ENCODE measurements at regions not wholly inside any gene's neighbourhood (a gene's known extent, or its start where the extent isn't known, plus 50 kb on each side); places are given as distances from the start of the nearest gene placed in this dataset.
"Not testable (repeated sequence)": the region's sequence is repeated elsewhere in the genome, so short reads cannot be mapped to it uniquely, and the experiment has no call there.

DNA sequence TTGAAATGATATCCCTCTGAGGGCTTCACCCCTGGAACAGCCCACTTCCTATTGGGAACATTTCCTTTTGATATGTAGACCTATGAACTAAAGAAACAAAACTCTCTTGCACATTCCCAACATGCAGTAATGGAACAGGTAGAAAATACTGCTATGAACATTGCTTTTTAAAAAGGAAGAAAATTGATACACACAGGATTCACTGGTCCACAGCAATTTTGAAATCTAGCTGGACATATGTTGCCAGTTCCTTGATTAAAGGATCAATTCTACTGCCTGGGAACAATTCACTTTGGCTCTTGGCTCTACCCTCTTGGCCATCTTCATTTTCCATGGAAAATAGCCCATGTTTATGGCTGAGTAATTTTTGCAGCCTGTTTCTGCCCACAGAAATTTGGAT is 74.9 kb upstream of the ZNF280D start:
- DNase-seq, result no peak

DNA sequence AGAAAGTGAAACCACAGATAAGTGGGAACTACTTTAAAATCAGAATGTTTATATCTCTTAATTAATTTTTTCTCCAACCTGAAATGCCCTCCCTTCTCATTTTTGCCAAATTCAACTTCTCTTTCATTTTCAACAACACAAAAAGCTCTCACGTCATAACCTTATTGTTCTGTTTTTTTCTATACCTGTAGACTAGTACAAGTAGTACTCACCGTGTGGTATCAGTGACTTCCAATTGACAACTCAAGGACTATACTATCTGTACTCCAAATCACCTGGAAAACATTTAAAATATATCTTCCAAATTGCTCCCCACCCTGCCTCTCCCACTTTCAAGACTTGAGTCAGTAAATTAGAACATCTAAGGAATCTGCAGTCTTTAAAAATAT is 72.8 kb upstream of the ZNF280D start:
- no peak for DNase-seq

DNA sequence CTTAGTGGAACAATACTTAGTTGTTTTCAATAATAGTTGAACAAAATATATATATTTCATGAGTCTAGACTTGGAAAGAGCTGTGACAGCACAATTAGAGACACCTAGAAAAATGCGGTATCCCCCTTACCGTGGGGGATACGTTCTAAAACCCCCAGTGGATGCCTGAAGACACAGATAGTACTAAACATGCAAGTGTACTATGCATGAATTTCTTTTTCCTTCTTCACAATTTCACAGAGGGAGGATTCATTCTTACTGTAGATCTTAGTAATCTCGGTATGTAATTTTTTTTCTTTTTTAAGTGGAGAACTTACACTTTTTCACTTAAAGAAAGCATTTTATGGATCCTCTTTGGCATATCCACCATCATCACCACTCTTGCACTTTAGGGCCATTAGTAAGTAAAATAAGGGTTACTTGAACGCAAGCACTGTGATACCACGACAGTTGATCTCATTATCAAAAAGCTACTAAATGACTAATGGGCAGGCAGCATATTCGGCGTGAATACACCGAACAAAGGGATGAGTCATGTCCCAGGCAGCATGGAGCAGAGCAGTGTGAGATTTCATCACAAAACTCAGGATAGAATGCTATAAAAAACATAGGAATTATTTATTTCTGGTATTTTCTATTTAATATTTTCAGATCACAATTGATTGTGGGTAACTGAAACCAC is 72.3 kb upstream of the ZNF280D start:
- DNase-seq, result no peak

DNA sequence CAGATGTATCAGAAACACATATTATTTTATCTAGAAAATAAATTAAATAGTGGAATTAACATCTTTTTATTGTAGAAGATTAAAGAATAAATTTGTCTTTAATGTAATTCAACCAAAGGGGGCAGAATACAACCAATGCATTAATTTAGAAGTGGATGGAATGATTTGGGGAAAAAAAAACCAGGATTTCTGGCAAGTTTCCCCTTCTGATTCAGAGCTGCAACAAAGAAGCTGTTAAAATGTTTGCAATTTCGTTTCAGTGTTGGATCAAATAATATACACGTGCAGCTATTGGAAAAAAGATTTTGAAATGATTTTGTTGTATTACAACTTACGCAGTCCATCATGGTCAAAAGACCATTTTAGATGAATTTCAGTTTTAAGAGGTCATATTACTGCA is 71.6 kb upstream of the ZNF280D start:
- no peak for DNase-seq

DNA sequence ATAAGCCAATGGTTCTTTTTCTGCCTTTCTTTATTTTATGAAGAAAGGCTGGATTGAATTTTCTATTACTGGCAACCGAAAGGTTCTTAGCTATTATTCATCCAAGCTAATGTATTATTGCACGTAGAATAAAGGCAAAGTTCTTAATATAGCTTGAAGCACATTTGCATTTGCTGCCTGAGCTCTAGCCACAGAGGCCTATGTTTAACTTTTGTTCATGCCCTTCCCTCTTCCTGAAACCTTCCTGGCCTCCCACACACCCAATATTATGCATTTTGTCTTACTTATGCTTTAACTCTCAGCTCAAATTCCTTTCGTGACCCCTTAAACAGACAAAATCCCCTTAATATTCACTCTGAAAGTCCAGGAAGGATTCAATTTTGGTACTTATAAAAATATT is 71.0 kb upstream of the ZNF280D start:
- no peak for DNase-seq

DNA sequence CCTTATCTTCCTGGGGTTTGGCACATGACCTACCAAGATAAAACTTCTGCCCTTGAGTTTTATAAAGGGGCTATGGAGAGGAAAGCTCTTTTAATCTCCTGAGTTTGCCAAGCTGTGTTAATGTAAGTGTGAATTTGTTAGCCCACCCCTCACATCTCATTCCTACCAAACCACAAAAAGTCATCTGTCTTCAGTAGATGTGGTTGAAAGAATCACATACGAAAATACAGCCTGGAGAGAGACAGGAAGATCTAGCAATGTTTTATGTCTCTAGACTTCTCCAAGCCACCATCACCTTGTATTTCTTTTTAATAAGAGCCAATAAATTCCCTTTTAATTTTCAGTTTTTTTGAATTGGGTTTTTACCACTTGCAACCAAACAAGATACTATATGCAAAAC is 68.9 kb upstream of the ZNF280D start:
- DNase-seq, result no peak

DNA sequence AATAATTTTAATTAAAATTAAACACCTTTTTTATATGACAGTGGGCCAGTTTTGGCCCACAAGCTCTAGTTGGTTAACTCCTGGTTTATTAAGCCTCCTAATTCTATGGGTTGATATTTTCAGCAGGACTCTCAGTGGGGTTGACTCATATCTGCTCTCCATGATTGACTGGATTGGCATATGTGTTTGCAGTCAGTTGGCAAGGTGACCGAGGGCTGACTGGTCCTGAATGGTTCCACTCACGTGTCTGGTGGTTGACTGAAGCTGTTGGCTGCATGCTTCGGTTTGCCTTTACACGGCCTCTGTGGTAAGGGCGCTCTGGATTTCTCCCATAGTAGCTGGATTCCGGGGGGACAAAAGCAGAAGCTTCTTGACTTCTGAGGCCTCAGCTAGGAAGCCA is 65.3 kb upstream of the ZNF280D start:
- DNase-seq, result no peak

DNA sequence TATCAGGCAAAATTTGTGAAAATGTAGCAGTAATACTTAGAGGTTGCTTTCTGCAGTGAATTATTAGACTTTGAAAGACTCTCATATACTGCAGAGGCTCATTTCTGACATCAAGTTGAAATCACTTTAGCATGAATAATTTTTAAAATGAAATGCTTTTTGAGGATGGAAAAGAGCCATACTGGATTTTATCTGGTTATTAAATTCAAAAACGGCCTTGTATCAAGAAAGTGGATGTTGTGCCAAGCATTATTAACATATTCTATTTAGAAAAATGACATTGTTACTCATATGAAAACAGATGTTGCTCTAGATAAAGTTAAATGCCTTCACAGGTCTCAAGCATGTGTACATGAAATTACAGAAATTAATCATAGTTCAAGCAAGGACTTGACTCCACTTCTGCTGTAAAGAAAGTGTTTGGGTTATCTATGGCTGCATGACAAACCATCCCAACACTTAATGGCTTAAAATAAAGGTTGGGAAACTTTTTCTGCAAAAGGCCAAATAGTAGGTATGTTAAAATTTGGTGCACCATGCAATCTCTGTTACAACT is 64.5 kb upstream of the ZNF280D start:
- DNase-seq, result no peak

DNA sequence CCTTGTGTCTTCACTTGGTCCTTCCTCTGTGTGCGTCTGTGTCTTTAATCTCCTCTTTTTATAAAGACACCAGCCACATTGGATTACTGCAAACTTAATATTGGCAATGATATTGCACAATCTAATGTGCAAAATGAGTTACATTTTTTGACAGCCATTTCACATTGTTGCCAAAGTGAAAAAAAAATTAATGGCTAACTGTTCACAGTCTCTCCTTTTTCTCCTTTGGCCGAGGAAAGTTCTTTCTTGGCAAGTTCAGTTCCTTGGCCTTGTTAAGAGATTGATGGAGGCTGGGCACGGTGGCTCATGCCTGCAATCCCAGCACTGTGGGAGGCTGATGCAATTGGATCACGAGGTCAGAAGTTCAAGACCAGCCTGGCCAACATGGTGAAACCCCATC is 62.2 kb upstream of the ZNF280D start:
- DNase-seq, result no peak

DNA sequence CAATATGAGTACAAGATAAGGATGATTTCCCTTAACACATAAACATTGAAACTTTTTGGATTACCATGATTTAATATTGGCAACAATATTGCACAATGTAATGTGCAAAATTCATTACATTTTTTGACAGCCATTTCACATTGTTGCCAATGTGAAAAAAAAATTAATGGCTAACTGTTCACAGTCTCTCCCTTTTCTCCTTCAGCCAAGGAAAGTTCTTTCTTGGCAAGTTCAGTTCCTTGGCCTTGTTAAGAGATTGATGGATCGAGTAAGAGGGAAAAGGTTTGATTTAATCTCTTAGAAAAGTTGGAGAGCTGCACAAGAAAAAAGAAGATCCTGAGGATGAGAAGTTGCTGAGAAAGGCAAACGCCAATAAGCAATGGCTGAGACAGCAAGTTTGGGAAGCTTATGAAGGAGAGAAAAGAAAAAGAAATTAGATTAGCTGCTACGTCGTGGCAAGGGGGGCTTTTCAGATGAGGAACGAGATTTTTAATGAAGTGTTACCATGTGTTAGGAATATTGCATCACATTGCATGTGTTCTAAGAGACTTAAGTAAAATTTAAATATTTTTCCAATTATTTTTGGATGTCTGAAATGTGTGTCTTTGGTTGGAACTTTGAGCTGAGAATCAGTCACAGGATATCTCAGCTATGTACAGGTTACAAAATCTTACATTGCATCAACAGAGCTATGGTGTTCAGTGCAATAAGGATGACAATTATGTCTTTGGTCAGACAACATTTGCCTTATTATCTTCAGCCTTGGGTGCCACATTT is 61.4 kb upstream of the ZNF280D start:
- no peak for DNase-seq

DNA sequence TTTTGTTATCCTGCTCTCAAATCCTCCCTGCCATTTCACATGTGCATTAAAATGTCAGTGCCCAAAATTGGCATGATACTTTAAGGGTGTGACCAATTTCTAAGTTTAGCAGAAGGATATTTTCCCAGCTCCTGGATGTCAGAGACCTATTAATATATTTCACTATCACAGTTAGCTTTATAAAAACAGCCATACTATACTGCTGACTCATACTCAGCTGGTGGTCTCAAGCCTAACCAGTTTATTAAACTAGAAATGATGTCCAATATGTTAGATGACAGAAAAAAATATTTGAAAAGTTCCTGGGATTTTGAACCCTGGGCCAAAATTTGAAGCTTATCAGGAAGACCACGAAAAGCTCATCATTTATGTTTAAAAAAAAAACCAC is 60.9 kb upstream of the ZNF280D start:
- DNase-seq, result no peak

DNA sequence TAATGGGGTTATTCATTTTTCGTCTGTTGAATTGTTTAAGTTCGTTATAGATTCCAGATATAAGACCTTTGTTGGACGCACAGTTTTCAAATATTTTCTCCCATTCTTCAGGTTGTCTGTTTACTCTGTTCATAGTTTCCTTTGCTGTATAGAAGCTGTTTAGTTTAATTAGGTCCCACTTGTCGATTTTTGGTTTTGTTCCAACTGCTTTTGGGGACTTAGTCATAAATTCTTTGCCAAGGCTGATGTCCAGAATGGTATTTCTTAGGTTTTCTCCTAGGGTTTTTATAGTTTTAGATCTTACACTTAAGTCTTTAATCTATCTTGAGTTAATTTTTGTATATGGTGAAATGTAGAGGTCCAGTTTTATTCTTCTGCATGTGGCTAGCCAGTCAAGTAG is 58.9 kb upstream of the ZNF280D start:
- no peak for DNase-seq

DNA sequence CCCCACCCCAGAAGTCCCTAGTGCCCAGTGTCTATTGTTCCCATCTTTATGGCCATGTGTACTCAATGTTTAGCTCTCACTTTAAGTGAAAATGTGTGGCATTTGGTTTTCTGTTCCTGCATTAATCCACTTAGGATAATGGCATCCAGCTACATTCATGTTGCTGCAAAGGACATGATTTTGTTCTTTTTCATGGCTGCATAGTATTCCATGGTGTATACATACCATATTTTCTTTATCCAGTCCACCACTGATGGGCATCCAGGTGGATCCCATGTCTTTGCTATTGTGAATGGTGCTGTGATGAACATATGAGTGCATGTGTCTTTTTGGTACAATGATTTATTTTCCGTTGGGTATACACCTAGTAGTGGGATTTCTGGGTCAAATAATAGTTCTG is 58.2 kb upstream of the ZNF280D start:
- DNase-seq, result not testable (repeated sequence)

DNA sequence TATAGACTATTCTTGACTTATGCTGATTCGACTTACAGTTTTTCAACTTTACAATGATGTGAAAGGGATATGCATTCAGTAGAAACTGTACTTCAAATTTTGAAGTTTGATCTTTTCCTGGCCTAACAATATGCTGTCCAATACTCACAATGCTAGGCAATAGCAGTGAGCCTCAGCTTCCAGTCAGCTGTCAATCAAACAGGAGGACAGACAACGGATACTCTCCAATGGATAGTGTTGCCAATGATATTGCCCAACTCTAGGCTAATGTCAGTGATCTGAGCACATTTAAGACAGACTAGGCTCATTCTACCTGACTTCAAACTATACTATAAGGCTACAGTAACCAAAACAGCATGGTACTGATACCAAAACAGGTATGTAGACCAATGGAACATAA is 55.0 kb upstream of the ZNF280D start:
- DNase-seq, result no peak

DNA sequence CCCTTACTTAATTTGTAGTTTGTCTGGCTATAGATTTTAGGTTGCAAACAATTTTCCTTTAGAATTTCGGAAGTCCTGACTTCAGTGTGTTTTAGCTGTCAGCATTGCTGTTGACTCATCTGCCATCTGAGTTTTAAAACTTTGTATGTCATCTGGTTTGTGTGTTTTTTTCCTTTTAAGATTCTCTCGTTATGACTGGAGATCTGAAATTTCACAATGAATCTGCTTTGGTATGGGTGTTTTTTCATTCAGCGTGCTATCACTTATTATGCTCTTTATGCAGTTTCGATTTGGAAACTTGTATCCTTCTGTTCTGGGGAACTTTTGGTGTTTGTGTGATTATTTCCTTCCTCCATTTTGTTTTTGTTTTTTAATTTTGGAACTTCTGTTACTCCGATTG is 53.7 kb upstream of the ZNF280D start:
- no peak for DNase-seq

DNA sequence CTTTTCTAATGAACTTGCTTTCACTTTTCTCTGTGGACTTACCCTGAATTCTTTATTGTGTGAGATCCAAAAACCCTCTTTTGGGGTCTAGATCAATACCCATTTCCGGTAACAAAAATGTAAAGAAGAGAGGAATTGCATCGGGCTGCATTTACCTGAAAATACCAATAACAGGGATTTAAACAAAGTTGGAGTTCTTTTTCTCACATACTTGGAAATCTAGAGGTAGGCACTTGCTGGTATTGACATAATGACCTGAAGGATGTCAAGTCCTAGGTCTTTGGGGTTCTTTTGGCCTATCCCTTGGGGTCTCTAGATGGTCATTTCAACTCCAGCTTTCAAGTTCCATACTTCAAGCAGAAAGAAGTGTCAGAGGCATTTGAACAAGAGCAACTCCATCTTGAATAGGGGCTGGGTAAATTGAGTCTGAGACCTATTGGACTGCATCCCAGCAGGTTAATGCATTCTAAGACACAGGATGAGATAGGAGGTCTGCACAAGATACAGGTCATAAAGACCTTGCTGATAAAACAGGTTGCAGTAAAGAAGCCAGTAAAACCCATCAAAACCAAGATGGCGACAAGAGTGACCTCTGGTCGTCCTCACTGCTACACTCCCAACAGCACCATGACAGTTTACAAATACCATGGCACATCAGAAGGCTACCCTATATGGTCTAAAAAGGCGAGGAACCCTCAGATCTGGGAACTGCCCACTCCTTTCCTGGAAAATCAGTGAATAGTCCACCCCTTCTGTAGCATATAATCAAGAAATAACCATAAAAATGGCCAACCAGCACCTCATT is 50.8 kb upstream of the ZNF280D start:
- no peak for DNase-seq

DNA sequence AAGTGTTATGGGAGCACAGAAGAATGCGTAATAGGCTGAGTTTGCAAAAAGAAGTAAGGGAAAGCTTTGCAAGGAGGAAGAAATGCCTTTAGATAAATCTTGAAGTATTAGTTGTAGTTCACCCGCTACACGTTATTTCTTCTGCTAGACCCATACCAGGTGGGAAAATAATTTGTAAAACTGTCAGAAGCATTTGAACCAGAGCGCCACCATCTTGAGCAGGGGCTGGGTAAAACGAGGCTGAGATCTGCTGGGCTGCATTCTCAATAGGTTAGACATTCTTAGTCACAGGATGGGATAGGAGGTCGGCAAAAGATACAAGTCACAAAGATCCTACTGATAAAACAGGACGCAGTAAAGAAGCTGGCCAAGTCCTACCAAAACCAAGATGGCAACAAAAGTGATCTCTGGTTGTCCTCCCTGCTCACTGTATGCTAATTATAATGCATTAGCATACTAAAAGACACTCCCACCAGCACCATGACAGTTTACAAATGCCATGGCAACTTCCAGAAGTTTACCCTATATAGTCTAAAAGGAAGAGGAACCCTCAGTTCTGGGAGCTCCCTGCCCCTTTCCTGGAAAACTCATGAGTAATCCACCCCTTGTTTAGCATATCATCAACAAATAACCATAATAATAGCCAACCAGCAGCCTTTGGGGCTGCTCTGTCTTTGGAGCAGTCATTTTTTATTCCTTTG is 50.0 kb upstream of the ZNF280D start:
- no peak for DNase-seq
